ENCODE measurements at regions not wholly inside any gene's neighbourhood (a gene's known extent, or its start where the extent isn't known, plus 50 kb on each side); places are given as distances from the start of the nearest gene placed in this dataset.
A peak's percentile ranks its signal among the peaks of the same experiment; 100 is the strongest.
"Not testable (repeated sequence)": the region's sequence is repeated elsewhere in the genome, so short reads cannot be mapped to it uniquely, and the experiment has no call there.

DNA sequence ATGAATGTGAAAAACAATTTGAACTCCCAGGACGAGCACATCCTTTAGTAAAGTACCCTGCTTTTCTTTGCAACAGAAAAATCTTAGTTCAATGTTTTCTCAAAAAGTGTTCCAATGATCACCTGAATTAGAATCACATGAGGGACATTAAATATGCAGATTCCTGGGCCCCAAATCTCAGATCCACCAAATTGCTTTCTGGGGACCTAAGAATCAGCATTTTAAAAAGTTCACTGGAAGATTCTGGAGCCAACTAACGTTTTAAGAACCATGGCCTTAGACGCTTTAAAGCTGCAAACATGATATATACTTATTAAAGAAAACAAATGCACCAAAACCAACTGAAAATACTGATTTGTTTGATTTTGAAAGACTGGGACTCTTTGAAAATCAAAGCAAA lies 143.4 kb upstream of the TMEM168 start:
- Mint-ChIP-seq H3K36me3 (ENCODE audit: low read depth) (peaks cover 30% of the 10 kb centered on the region), H3K27ac (no peak overlapping the region), H3K27me3 (ENCODE audit: low read depth) (no peaks in the 10 kb centered on the region), H3K4me3 (no peak overlapping the region), H3K4me1 (peaks cover 25% of the 10 kb centered on the region), H3K9me3 (no peaks in the 10 kb centered on the region)
- TF ChIP-seq, protein P1, sequence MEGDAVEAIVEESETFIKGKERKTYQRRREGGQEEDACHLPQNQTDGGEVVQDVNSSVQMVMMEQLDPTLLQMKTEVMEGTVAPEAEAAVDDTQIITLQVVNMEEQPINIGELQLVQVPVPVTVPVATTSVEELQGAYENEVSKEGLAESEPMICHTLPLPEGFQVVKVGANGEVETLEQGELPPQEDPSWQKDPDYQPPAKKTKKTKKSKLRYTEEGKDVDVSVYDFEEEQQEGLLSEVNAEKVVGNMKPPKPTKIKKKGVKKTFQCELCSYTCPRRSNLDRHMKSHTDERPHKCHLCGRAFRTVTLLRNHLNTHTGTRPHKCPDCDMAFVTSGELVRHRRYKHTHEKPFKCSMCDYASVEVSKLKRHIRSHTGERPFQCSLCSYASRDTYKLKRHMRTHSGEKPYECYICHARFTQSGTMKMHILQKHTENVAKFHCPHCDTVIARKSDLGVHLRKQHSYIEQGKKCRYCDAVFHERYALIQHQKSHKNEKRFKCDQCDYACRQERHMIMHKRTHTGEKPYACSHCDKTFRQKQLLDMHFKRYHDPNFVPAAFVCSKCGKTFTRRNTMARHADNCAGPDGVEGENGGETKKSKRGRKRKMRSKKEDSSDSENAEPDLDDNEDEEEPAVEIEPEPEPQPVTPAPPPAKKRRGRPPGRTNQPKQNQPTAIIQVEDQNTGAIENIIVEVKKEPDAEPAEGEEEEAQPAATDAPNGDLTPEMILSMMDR (IDR thresholded peaks at IDR 0.05; ENCODE audit: unreplicated experiment in 3 of 3) = no peak

DNA sequence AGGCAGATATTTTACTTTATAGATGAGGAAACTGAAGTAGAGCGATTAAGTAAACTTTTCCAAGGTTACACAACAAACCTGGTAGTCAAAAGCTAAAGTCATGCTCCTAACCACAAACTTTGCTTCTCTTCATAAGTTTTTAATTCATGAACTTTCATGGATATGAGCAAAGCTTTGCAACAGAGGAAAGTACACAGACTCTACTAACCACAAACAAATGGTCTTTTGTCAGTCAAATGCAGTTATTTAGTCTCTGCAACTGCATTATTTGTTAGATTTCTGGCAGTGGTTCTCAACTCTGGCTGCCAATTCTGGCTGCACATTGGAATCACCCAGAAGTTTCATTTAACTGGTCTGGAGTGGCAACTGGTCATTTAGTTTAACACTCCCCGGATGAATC lies 140.6 kb upstream of the TMEM168 start:
- Mint-ChIP-seq H3K27ac (no peak overlapping the region), H3K9me3 (no peaks in the 10 kb centered on the region), H3K27me3 (ENCODE audit: low read depth) (no peaks in the 10 kb centered on the region), H3K4me1 (peaks cover 9% of the 10 kb centered on the region), H3K4me3 (no peak overlapping the region), H3K36me3 (ENCODE audit: low read depth) (peaks cover 38% of the 10 kb centered on the region)
- TF ChIP-seq, protein P1 (IDR thresholded peaks at IDR 0.05; ENCODE audit: unreplicated experiment in 3 of 3) = no peak

DNA sequence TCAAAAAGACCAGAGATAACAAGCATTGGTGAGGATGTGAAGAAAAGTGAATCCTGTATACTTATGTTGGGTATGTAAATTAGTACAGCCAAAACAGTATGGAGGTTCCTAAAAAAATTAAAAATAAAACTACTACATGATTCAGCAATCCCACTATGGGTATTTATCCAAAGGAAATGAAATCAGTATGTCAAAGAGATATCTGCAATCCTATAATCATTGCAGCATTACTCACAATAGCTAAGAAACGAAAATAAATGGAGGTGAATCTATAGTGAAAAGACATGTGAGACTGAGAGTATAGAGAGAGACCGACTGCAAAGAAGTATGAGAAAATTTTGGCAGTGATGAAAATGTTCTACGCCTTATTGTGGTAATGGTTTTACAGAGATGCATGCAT lies 139.2 kb upstream of the TMEM168 start:
- peaks cover 39% of the 10 kb centered on the region for H3K36me3 Mint-ChIP-seq (ENCODE audit: low read depth)
- TF ChIP-seq, protein P1 (IDR thresholded peaks at IDR 0.05; ENCODE audit: unreplicated experiment in 3 of 3) = no peak
- H3K27me3 Mint-ChIP-seq (ENCODE audit: low read depth) = no peaks in the 10 kb centered on the region
- H3K9me3 Mint-ChIP-seq = no peaks in the 10 kb centered on the region
- H3K27ac Mint-ChIP-seq = no peak overlapping the region
- peaks cover 5% of the 10 kb centered on the region for H3K4me1 Mint-ChIP-seq
- no peak overlapping the region for H3K4me3 Mint-ChIP-seq

DNA sequence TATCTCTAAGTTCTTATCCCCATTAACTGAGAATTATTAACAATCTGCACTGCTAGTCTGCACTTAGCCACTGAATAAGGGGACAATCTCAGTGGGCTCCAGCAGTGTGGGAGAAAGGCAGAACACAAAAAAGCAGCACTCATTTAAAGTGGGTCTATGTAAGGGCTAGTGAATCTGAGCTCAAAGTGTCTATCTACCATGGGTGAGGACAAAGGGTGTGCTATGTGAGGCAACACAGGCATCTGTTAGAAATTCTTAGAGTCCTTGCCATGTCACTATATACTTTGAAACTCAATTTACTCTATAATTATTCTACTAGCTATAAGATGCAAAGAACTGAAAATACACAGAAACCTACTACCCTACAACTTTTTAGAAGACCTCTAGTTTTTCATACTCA lies 135.8 kb upstream of the TMEM168 start:
- Mint-ChIP-seq H3K9me3 (peaks cover 2% of the 10 kb centered on the region), H3K27me3 (ENCODE audit: low read depth) (no peaks in the 10 kb centered on the region), H3K4me1 (peaks cover 2% of the 10 kb centered on the region)

DNA sequence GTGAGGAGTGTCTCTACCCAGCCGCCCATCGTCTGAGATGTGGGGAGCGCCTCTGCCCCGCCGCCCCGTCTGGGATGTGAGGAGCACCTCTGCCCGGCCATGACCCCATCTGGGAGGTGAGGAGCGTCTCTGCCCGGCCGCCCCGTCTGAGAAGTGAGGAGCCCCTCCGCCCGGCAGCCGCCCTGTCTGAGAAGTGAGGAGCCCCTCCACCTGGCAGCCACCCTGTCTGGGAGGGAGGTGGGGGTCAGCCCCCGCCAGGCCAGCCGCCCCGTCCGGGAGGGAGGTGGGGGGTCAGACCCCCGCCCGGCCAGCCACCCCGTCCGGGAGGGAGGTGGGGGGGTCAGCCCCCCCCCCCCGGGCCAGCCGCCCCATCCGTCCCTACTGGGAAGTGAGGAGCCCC lies 132.4 kb upstream of the TMEM168 start:
- not testable (repeated sequence) for H3K4me1 Mint-ChIP-seq; H3K4me3 Mint-ChIP-seq; H3K9me3 Mint-ChIP-seq; H3K27me3 Mint-ChIP-seq (ENCODE audit: low read depth); H3K27ac Mint-ChIP-seq
- H3K36me3 Mint-ChIP-seq (ENCODE audit: low read depth) = peaks cover 38% of the 10 kb centered on the region

More for the DNA sequence above, 135.8 kb upstream of the TMEM168 start:
- Mint-ChIP-seq H3K4me3 (no peak overlapping the region), H3K36me3 (ENCODE audit: low read depth) (peaks cover 40% of the 10 kb centered on the region), H3K27ac (no peak overlapping the region)
- TF ChIP-seq, protein P1 (IDR thresholded peaks at IDR 0.05; ENCODE audit: unreplicated experiment in 3 of 3) = no peak

DNA sequence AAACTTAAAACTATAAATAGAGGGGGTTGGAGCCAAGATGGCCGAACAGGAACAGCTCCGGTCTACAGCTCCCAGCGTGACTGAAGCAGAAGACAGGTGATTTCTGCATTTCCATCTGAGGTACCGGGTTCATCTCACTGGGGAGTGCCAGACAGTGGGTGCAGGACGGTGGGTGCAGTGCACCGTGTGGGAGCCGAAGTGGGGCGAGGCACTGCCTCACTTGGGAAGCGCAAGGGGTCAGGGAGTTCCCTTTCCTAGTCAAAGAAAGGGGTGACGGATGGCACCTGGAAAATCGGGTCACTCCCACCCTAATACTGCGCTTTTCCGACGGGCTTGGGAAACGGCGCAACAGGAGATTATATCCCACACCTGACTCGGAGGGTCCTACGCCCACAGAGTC lies 126.2 kb upstream of the TMEM168 start:
- H3K4me3 Mint-ChIP-seq; H3K4me1 Mint-ChIP-seq; H3K27me3 Mint-ChIP-seq (ENCODE audit: low read depth); H3K27ac Mint-ChIP-seq: not testable (repeated sequence)
- peaks cover 53% of the 10 kb centered on the region for H3K36me3 Mint-ChIP-seq (ENCODE audit: low read depth)
- H3K9me3 Mint-ChIP-seq = peaks cover 22% of the 10 kb centered on the region

DNA sequence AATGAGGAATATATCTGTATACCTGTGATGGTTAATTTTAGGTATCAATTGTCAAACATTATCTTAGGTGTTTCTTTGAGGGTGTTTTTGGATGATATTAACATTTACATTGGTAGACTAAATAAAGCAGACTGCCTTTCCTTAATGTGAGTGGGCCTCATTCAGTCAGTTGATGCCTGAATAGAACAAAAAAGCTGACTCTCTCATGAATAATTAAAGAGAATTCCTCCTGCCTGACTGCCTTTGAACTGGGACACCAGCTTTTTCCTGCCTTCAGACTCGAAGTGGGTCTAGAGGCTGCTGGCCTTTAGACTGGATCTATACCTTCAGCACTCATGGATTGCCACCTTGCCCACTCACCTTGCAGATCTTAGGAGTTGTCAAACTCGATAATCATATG lies 117.9 kb upstream of the TMEM168 start:
- no peaks in the 10 kb centered on the region for H3K4me1 Mint-ChIP-seq
- peaks cover 86% of the 10 kb centered on the region for H3K36me3 Mint-ChIP-seq (ENCODE audit: low read depth)
- peaks cover 52% of the 10 kb centered on the region for H3K9me3 Mint-ChIP-seq
- H3K4me3 Mint-ChIP-seq = no peak overlapping the region
- H3K27me3 Mint-ChIP-seq (ENCODE audit: low read depth) = no peaks in the 10 kb centered on the region
- H3K27ac Mint-ChIP-seq = peak overlapping the region in 1 of 3 experiments; percentile 32
- TF ChIP-seq, protein P1 (IDR thresholded peaks at IDR 0.05; ENCODE audit: unreplicated experiment in 3 of 3) = no peak
